Middle frontal gyrus (tissue), 1 donor: ENCODE measurements at regions not wholly inside any gene's neighbourhood (a gene's known extent, or its start where the extent isn't known, plus 50 kb on each side); places are given as distances from the start of the nearest gene placed in this dataset.
"Not testable (repeated sequence)": the region's sequence is repeated elsewhere in the genome, so short reads cannot be mapped to it uniquely, and the experiment has no call there.

Source experiments
- DNase-seq: peaks from one replicate; pipeline ENCODE4 v3.0.0-alpha.2; 2015; ENCODE audit warnings: low spot score; ENCODE audit errors: extremely low spot score

DNA sequence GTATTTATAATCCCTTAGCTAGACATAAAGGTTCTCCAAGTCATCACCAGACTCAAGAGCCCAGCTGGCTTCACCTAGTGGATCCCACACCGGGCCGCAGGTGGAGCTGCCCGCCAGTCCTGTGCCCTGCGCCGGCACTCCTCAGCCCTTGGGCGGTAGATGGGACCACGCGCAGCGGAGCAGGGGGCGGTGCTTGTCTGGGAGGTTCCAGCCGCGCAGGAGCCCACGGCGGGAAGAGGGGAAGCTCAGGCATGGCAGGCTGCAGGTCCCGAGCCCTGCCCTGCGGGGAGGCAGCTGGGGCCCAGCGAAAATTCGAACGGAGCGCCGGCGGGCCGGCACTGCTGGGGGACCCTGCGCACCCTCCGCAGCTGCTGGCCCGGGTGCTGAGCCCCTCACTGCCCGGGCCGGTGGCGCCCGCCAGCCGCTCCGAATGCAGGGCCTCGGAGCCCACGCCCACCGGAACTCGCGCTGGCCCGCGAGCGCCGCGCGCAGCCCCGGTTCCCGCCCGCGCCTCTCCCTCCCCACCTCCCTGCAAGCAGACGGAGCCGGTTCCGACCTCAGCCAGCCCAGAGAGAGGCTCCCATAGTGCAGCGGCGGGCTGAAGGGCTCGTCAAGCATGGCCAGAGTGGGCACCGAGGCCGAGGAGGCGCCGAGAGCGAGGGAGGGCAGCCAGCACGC, 675.6 kb downstream of the REEP3 start:
- DNase-seq: no peak

DNA sequence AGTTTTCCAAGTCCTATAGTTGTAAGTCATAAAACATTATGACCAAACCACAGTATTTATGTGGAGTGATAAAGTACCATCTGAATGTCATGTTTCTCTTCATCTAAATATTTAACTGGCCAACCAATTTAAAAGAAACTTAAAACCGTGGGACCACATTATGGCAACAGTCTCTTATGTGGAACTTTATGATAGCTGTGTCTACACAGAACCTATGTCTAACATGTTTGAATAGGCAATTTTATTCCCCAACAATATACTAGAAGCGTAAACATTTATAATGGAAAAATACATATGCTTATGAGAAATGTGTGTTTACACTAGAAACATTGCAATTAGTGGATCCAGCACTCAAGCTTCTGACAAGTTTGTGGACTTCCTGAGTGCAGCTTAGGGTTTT, 680.7 kb downstream of the REEP3 start:
- DNase-seq: no peak

DNA sequence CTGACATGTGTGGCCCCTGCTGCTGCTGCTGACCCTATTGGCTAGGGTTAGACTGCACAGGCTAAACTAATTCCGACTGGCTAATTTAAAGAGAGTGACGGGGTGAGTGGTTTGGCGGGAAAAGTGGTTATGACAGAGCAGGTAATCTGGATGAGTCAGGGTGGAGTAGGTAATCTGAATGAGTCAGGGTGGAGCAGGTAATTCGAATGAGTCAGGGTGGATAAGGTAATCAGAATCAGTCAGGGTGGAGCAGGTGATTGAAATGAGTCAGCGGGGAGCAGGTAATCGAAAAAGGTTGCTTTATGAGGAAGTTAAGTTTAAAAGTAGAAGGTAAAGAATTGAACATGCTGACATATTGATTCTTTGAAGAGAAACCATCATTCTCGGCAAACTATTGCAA, 683.3 kb downstream of the REEP3 start:
- not testable (repeated sequence) for DNase-seq

DNA sequence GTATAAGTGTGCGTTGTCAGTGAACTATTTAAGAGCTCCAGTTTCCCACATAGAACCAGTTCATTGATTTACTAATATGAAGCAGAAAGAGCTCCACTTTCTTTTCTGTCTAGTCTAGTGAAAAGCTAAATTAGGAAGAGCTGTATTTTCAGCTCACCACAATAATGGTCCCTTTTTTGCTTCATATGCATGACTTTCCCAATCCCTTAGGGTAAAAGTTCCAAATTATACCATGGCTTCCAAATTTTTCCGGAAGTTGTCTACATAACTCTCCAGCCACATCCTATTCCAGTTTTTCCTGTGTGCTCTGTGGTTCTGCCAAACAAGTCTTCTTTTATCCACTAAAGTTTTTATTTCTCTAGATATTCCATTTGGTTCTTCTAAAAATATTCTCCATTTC, 685.2 kb downstream of the REEP3 start:
- DNase-seq: no peak

DNA sequence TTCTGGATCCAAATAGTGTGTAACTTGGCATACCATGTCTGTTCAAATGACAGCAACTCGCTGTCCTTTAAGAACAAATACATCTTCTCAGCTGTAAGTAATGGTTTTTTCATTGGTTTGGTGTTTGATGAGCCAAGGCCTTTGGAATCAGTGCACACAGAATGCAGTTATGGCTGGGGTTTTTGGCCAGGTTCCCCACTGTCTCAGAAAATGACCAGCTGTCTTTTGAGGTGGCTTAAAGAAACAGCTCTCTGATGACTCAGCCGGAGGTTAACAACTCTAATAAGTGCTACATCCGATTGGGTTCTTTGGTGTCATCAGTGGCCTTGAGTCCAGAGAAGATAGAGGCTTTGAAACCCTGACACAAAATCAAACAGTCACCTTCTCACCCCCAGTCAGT, 688.4 kb downstream of the REEP3 start:
- no peak for DNase-seq

DNA sequence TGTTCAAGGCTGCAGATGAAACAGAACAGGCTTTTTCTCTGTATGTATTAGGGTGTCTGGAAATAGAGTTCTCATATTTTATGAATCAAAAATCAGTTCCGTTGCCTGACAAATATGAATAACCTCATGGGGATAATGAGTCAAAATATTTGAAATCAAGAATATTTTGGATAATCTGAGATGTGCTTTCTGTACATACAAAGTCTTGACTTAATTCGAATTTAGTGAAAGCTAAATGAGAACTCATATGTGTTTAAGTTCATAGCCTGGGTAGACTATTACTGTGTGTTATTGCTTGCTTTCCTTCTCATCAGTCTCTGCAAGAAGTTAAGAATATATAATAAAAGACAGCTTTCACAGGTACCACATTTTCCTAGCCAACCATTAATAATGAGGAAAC, 689.0 kb downstream of the REEP3 start:
- no peak for DNase-seq

DNA sequence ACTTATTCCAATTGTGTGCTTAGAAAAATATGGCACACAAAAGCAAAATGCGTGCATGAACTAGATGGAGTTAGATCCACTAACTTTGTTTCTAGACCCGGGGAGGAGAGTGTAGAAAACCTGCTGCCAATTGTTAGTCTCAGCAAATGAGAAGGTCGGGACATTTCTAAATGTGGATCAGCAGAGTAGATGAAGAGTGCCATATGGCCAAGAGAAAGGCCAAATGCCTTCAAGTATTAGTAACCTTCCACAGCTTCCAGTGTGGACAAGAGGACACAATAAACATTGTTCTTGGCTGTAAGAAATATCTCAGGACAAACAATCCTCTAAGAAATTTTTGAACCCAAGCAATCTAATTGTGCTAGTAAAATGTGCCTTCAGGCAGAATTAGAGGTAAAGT, 690.3 kb downstream of the REEP3 start:
- no peak for DNase-seq

DNA sequence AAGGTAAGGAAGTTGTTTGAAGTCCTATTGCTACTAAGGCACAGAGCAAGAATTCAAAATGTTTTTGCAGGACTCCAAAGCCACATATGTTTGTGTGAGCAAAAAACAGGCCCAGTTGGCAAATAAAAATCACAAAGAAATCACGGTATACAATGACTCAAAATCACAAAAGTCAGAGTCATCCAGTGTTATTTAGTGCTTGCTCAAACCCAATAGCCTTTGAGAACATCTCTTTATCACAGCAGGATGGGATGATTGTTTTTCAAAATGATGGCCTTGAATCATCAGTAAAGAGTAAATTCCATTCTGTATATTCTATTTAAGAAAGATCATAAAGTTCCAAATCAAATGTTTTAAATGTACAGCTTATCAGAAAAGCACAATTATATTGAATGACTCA, 693.9 kb downstream of the REEP3 start:
- DNase-seq: no peak

DNA sequence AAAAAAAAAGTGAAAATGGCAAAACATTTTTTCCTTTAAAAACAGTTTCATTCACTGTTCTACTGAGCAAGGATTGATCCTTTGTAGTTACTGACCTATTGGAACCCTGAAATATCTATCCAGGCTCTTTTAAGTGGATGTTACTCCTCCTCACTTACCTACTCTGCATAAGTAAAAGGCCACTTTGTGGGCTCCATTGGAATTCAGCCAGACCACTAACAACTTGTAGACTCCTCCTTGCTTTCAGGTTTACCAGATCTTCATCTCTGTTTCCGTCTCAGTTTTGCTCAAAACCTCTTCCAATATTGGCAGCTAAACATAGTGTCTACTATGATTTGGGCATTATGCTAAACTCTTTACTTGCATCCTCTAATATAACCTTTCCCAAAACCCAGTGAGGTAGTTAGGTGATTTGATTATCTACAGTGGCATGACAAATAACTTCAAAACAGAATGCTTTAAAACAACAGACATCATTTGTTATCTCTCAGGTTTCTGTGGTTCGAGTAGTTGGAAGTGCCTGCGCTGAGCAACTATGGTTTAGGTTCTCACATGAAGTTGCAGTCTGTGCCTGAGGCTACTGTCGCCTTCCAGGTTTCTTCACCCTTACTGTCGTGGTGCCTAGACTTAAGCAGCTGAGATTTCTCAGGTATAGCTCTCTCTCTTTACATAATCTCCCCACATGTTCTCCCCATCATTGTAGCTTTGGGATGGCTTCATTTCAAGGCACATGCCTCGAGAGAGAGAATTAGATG, 698.2 kb downstream of the REEP3 start:
- no peak for DNase-seq

DNA sequence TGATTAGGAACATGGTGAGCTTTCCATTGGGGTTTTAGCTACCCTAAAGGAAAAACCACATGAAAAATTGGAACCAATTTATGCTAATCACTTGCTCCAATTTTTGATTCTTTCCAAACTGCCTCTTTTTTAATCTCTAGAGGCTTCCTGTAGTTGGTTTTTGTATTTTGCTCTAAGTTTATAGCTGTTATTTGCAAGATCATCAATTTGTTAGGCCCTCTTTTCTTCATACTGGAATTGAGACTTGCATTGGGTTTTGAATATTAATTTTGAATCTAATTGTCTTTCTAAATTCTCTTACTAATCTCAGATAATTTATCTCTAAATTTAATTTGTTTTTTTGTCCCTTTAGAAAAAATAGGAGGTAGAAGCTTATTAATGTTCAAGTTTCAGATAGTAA, 713.3 kb downstream of the REEP3 start:
- DNase-seq: no peak

DNA sequence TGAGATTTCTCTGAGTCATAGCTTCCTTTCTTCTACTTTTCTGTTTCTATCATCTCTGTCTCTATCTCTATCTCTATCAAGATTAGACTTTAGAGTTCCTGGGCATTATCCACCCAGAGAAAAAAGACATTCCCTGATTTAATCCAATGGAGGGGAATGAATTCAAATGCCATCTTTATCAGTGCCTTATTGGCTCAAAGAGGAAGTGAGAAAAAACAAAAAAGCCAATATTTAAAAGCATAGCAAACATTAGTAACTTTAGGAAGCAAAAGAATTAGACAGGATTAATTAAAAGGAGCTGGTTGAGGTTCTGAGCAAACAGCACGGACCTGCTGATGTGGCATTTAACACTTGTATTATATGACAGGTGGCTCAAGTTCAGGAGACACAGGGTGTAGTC, 736.5 kb downstream of the REEP3 start:
- no peak for DNase-seq

DNA sequence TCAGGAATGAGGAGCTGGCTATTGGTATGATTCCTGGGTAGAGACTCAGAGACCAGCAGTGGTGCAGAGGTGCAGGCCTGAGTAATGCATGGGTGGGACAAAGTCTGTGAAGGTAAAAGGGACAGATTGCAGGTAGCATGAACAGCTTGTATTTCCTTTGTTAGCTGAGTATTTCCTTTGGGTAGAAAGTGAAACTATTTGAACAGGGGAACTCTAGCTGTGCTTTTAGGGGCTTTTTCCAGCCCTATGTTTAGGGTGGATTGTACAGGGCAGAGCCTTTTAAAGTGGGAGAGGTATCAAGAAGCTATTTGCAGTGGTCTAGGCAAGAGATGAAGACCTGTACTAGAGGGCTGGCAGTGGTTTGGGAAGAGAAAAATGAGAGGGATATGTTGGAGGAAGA, 739.9 kb downstream of the REEP3 start:
- DNase-seq: no peak

DNA sequence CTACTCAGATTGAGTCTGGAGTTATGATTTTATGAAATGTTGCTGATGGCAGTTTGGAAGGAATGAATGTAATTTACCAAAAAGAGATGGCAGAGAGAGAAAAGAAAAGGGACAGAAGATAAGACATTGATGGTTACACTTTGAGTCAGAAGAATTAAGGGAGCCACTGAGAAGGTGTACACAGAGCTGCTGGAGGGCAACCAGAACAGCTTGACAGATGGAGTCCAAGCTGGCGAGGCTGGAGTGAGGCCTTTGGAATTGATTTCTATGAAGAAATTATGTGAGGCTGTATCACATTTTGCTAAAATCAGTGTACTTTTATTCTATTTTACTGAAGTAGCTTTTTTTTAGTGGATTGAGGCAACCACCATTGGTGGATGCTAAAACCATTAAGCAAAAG, 740.5 kb downstream of the REEP3 start:
- DNase-seq: no peak

DNA sequence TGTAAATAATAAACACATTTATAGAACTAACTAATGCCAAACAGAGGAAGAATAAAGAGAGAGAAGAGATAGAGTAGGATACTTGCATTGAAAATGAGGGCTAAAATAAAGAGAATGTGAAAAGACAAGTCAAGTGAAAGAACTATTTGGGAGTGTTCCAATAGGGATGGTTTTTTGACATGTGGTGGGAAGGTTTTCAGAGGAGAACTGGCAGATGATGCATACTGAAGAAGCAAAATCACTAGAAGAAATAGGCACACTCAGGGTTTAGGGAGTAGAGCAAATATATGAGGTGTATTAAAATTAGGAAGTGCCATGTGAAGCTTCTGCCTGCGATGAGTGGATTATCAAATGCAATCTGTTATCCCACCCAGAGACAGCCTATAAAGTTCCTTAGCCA, 744.8 kb downstream of the REEP3 start:
- DNase-seq: no peak

DNA sequence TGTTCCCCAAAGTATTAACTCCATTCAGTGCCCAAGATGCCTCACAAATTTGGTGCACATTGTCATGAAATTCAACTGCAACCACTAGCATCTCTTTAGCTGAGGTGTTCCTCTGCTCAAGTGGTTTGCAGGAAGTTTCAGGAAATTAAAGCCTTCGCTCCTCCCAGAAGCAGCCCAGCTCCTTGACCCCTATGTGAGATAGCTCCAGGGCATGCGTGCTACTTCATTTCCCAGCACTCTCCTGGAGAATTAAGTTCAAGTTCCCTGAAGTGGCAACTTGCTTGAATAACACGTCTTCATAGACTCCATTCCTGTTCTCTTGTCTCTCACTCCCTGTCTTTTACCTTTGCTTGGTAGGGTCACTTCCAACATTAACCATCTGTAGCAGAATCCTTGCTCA, 750.3 kb downstream of the REEP3 start:
- DNase-seq: no peak

DNA sequence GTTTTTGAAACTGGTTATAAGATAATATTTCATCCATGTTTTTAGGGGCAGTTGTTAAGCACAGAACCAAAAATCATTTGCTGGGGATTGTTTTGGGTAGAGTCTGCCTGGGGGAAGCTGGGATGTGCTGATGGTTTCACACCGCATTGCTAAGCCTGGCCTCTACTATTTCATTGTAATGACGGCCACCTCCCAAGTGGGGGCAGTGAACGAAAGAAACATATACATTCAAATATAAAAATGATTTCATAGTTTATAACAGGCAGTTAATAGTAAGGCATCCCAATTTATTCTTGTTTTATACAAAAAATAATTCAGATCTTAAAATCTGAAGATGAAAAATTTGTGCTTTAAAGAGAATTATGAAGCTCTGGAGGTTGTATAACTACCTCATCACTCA, 750.8 kb downstream of the REEP3 start:
- no peak for DNase-seq

DNA sequence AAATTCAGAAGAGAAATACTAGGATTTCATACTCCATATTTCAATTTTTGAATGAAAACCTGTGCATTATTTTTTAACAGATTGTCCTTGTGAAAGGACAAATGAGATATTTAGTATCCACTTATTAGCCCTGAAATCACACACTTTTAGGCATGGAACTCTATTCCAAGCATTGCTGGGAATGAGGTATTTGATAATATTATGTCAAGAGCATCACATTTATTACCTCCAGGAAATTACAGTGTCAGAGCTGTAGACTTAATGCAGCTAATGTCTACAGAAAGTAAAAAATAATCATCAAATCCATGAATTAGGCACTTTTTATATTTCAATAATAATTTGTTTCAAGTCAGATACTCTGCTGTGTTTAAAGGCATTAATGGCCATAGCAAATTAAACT, 753.8 kb downstream of the REEP3 start:
- no peak for DNase-seq

DNA sequence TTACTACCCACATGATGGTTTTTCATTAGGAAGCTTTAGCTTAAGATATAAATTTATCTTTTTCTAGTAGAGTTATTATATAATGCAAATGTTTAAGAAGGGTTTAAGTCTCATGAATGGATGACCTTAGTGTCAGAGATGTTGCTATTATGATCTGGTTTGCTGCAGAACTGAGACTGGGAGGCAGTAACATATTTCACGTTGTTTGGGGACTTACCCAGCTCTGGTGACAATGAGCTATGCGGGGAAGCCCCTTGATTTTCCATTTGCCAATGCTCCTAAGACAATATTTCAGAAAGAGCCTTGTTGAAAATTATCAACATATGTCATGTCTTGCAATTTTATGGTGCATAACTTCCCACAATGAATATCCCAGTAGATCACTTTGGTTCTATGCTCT, 754.6 kb downstream of the REEP3 start:
- no peak for DNase-seq

DNA sequence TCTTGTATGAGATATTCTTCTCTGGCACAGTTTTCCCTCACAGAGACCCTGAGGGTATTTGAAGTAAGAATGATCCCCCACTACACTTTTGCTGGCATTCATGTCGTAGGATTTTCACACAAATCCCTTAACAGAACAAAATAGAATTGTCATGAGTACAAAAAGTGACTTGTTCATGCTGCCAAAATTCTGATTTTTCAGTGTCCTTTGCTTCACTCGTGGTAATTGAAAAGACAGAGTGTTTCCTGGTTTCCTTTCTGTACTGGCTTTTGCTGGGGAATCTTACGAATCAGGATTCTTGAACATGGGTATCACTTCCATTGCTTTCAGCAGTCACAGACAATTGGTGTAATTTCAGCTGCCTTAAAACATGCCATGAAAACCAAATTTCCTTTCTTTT, 756.3 kb downstream of the REEP3 start:
- DNase-seq: no peak

DNA sequence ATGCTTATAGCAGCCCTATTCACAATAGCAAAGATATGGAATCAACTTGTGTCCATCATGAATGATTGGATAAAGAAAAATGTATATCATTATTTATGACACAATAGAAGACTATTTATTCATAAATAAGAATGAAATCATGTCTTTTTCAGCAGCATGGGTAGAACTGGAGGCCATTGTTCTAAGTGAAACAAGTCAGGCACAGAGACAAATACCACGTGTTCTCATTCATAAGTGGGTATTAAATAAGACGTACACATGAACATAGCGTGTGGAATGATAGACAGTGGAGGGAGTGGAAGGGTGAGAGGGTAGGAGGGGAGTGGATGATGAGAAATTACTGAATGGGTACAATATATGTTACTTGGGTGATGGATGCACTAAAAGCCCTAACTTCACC, 762.4 kb downstream of the REEP3 start:
- peak; percentile 15 for DNase-seq

DNA sequence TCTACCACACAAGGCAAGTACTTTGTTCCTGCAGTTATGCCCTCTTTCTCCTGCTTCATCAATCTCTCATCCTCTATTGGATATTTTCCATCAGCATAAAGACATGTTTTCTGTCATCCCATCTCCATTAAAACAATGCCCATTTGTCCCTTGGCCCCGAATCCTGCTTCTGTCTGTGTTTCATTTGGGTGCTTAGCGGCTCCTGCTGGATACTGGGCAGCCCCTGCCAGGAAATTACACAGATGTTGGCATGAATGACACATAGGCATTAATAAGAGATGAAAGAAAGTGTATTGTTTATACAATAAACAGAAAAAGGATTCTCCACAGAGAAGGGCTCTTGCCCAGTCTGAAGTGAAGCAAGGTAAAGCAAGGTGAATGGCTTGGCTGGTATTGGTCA, 765.3 kb downstream of the REEP3 start:
- DNase-seq: no peak

DNA sequence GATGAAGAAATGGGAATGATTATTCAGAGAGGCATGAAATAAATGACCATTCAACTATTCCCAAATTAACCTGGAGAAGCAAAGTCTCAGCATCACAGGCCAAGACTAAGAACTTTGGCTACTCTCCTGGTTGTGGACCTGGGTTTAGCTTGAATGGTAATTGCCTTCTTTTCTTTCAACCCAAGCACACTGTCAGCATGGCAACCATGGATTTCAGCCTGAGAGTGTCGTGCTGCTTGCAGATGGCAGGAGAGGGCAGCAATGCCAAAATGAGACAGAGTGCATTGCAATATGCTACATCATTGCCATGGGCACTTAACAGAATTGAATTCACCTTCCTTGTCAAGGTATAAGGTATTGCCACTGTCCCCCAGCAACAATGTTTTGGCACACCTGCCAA, 767.2 kb downstream of the REEP3 start:
- DNase-seq: no peak

DNA sequence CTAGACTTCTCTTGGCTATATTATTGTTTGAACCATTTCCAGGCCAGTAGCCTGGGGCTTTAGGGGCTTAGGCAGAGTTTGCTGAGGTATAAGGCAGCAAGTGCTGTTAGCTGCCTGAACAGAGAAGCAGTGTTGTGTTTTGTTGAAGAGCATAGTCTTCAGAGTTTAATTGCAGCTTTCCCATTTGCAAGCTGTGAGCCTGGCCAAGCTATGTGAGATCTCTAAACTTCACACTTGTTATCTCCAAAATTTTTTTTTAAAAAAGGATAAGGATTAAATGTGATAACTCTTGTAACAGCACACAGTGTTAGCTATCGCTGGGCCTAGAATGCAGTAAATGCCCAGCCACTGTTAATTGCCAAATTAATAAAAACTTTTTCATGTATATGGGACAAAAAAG, 782.4 kb downstream of the REEP3 start:
- no peak for DNase-seq
